Activated CD4-positive, alpha-beta T cell treated with anti-CD3 and anti-CD28 coated beads for 36 hours (primary cell): ENCODE measurements at regions not wholly inside any gene's neighbourhood (a gene's known extent, or its start where the extent isn't known, plus 50 kb on each side); places are given as distances from the start of the nearest gene placed in this dataset.

ENCODE experiments used
- ATAC-seq: fragments of 200-7000 bp; cut with Tn5 transposase; one replicate; pipeline ENCODE4 v1.10.0; 2021; ENCODE audit warnings: mild to moderate bottlenecking, moderate library complexity
- CTCF ChIA-PET: fragments of 350-600 bp; sonication (Branson Sonifier 250); formaldehyde crosslinking; loops from one replicate; lab custom pipeline; 2021; ENCODE audit warnings: antibody characterized with exemption; lab: Charles Lee
- POLR2A ChIA-PET: fragments of 350-600 bp; sonication (Branson Sonifier 250); formaldehyde crosslinking; loops from one replicate; lab custom pipeline; 2021; ENCODE audit warnings: antibody characterized with exemption, inconsistent platforms; lab: Charles Lee
- DNase-seq: peaks from one replicate; pipeline ENCODE4 v3.0.0-alpha.2; 2020
- H3K27ac Mint-ChIP-seq: one replicate; pipeline ENCODE4 v1.8.0; 2021; ENCODE audit warnings: mixed read lengths
- H3K27me3 Mint-ChIP-seq: one replicate; pipeline ENCODE4 v1.8.0; 2021; ENCODE audit warnings: mixed read lengths
- H3K36me3 Mint-ChIP-seq: one replicate; pipeline ENCODE4 v1.8.0; 2021; ENCODE audit warnings: low read depth, mixed read lengths
- H3K4me1 Mint-ChIP-seq: one replicate; pipeline ENCODE4 v1.8.0; 2021; ENCODE audit warnings: mixed read lengths
- H3K4me3 Mint-ChIP-seq: one replicate; pipeline ENCODE4 v1.8.0; 2021; ENCODE audit warnings: mild to moderate bottlenecking, moderate library complexity, mixed read lengths
- H3K9me3 Mint-ChIP-seq: one replicate; pipeline ENCODE4 v1.8.0; 2021; ENCODE audit warnings: low read depth, mixed read lengths
- intact Hi-C, 2 experiments: fragments of 100-400 bp; cut with DNase I in 1 of 2; cut with micrococcal nuclease in 1 of 2; formaldehyde crosslinking; loops; one replicate each; pipeline versions ENCODE4 v1.14.2 to v1.15.1; 2022 to 2024; cut with DNase I, micrococcal nuclease

- Mint-ChIP-seq H3K27ac (no peak overlapping the region), H3K36me3 (no peaks in the 10 kb centered on the region), H3K4me3 (no peak overlapping the region), H3K27me3 (no peaks in the 10 kb centered on the region), H3K9me3 (no peaks in the 10 kb centered on the region), H3K4me1 (no peaks in the 10 kb centered on the region)
- ATAC-seq (no peak), DNase-seq (no peak)
- ChIA-PET CTCF (no interaction called here), POLR2A (no interaction called here)
- intact Hi-C loops: no loop called here
These were observed 221.2 kb upstream of the ATP6AP2 start for GRCh38 chrX:40359593-40359992.

GRCh38 chrX:40358994-40359393 lies 221.8 kb upstream of the ATP6AP2 start:
- intact Hi-C loops: no loop called here
- H3K27me3 Mint-ChIP-seq: no peaks in the 10 kb centered on the region
- no peaks in the 10 kb centered on the region for H3K9me3 Mint-ChIP-seq
- ATAC-seq: no peak
- H3K36me3 Mint-ChIP-seq: no peaks in the 10 kb centered on the region
- DNase-seq: no peak
- CTCF ChIA-PET: no interaction called here
- H3K4me1 Mint-ChIP-seq: no peaks in the 10 kb centered on the region
- POLR2A ChIA-PET: interaction anchor here (0.5 kb wide), 1 partner anchor 151 kb away, joined by 7 read pairs; no protein-coding TSS in a partner anchor
- no peak overlapping the region for H3K4me3 Mint-ChIP-seq
- H3K27ac Mint-ChIP-seq: no peak overlapping the region

- H3K4me3 Mint-ChIP-seq: no peak overlapping the region
- no peak for ATAC-seq
- POLR2A ChIA-PET: no interaction called here
These were observed 231.5 kb upstream of the ATP6AP2 start for GRCh38 chrX:40349251-40349650.

GRCh38 chrX:40346379-40346778 lies 234.4 kb upstream of the ATP6AP2 start:
- ChIA-PET POLR2A (no interaction called here), CTCF (no interaction called here)
- no peak for DNase-seq
- Mint-ChIP-seq H3K27me3 (no peaks in the 10 kb centered on the region), H3K27ac (no peak overlapping the region), H3K4me3 (no peak overlapping the region), H3K4me1 (no peaks in the 10 kb centered on the region), H3K36me3 (no peaks in the 10 kb centered on the region), H3K9me3 (peaks cover 1% of the 10 kb centered on the region)
- no peak for ATAC-seq
- intact Hi-C loops: no loop called here

More at GRCh38 chrX:40349251-40349650, 231.5 kb upstream of the ATP6AP2 start:
- no peak for DNase-seq
- CTCF ChIA-PET: no interaction called here
- intact Hi-C loops: no loop called here
- H3K27ac Mint-ChIP-seq: no peak overlapping the region
- no peaks in the 10 kb centered on the region for H3K4me1 Mint-ChIP-seq
- no peaks in the 10 kb centered on the region for H3K27me3 Mint-ChIP-seq
- peaks cover 1% of the 10 kb centered on the region for H3K9me3 Mint-ChIP-seq
- H3K36me3 Mint-ChIP-seq: no peaks in the 10 kb centered on the region

- no peak for DNase-seq
- Mint-ChIP-seq H3K36me3 (no peaks in the 10 kb centered on the region), H3K27ac (no peak overlapping the region), H3K27me3 (no peaks in the 10 kb centered on the region), H3K4me3 (no peak overlapping the region), H3K4me1 (no peaks in the 10 kb centered on the region), H3K9me3 (peaks cover 1% of the 10 kb centered on the region)
- POLR2A ChIA-PET: no interaction called here
- CTCF ChIA-PET: no interaction called here
- no peak for ATAC-seq
- intact Hi-C loops: no loop called here
These were observed 237.5 kb upstream of the ATP6AP2 start for GRCh38 chrX:40343319-40343718.

- H3K36me3 Mint-ChIP-seq: no peaks in the 10 kb centered on the region
- no peaks in the 10 kb centered on the region for H3K4me1 Mint-ChIP-seq
- no peaks in the 10 kb centered on the region for H3K27me3 Mint-ChIP-seq
- ChIA-PET POLR2A (no interaction called here), CTCF (no interaction called here)
- no peak for DNase-seq
- no peak overlapping the region for H3K27ac Mint-ChIP-seq
- no peak for ATAC-seq
- H3K9me3 Mint-ChIP-seq: no peaks in the 10 kb centered on the region
- H3K4me3 Mint-ChIP-seq: no peak overlapping the region
- intact Hi-C loops: no loop called here
These were observed 240.7 kb upstream of the ATP6AP2 start for GRCh38 chrX:40340116-40340515.

- no peaks in the 10 kb centered on the region for H3K9me3 Mint-ChIP-seq
- H3K36me3 Mint-ChIP-seq: no peaks in the 10 kb centered on the region
- intact Hi-C loops: no loop called here
- CTCF ChIA-PET: no interaction called here
- no peak overlapping the region for H3K4me3 Mint-ChIP-seq
- DNase-seq: no peak
- no peaks in the 10 kb centered on the region for H3K27me3 Mint-ChIP-seq
- POLR2A ChIA-PET: interaction anchor here (0.6 kb wide), 1 partner anchor 1893 kb away, joined by 3 read pairs; no protein-coding TSS in a partner anchor
- H3K27ac Mint-ChIP-seq: no peak overlapping the region
- ATAC-seq: no peak
- H3K4me1 Mint-ChIP-seq: peaks cover 2% of the 10 kb centered on the region
These were observed 235.6 kb upstream of the BCOR start for GRCh38 chrX:40333344-40333743.

GRCh38 chrX:40331762-40332161 lies 234.0 kb upstream of the BCOR start:
- DNase-seq: no peak
- Mint-ChIP-seq H3K4me1 (peaks cover 2% of the 10 kb centered on the region), H3K27me3 (no peaks in the 10 kb centered on the region), H3K27ac (no peak overlapping the region), H3K36me3 (no peaks in the 10 kb centered on the region), H3K9me3 (no peaks in the 10 kb centered on the region), H3K4me3 (no peak overlapping the region)
- no peak for ATAC-seq
- intact Hi-C loops: no loop called here
- ChIA-PET CTCF (interaction anchor here (1.2 kb wide), 1 partner anchor 21 kb away, joined by 3 read pairs; no protein-coding TSS in a partner anchor), POLR2A (no interaction called here)

GRCh38 chrX:40331353-40331752 lies 233.6 kb upstream of the BCOR start:
- H3K27me3 Mint-ChIP-seq: no peaks in the 10 kb centered on the region
- no peak for ATAC-seq
- no peak for DNase-seq
- H3K4me1 Mint-ChIP-seq: peaks cover 2% of the 10 kb centered on the region
- no peaks in the 10 kb centered on the region for H3K9me3 Mint-ChIP-seq
- CTCF ChIA-PET: interaction anchor here (0.6 to 1.2 kb wide), 2 partner anchors 21 to 1229 kb away, joined by 3 to 5 read pairs; no protein-coding TSS in a partner anchor
- H3K4me3 Mint-ChIP-seq: no peak overlapping the region
- intact Hi-C loops: no loop called here
- no peaks in the 10 kb centered on the region for H3K36me3 Mint-ChIP-seq
- no peak overlapping the region for H3K27ac Mint-ChIP-seq
- POLR2A ChIA-PET: no interaction called here

- no peak overlapping the region for H3K27ac Mint-ChIP-seq
- H3K36me3 Mint-ChIP-seq: no peaks in the 10 kb centered on the region
- no peaks in the 10 kb centered on the region for H3K27me3 Mint-ChIP-seq
- H3K9me3 Mint-ChIP-seq: no peaks in the 10 kb centered on the region
- peaks cover 2% of the 10 kb centered on the region for H3K4me1 Mint-ChIP-seq
- intact Hi-C loops: no loop called here
- CTCF ChIA-PET: interaction anchor here (0.5 to 0.6 kb wide), 2 partner anchors 241 to 599 kb away, joined by 3 to 4 read pairs; no protein-coding TSS in a partner anchor
- POLR2A ChIA-PET: no interaction called here
- no peak for DNase-seq
- H3K4me3 Mint-ChIP-seq: no peak overlapping the region
- no peak for ATAC-seq
These were observed 231.9 kb upstream of the BCOR start for GRCh38 chrX:40329616-40330015.

- no peaks in the 10 kb centered on the region for H3K27me3 Mint-ChIP-seq
- CTCF ChIA-PET: interaction anchor here (0.6 kb wide), 1 partner anchor 150 kb away, joined by 5 read pairs; no protein-coding TSS in a partner anchor
- H3K9me3 Mint-ChIP-seq: no peaks in the 10 kb centered on the region
- no peaks in the 10 kb centered on the region for H3K4me1 Mint-ChIP-seq
- POLR2A ChIA-PET: no interaction called here
- no peak overlapping the region for H3K4me3 Mint-ChIP-seq
- no peak for ATAC-seq
- intact Hi-C loops: no loop called here
- DNase-seq: no peak
- no peak overlapping the region for H3K27ac Mint-ChIP-seq
- H3K36me3 Mint-ChIP-seq: no peaks in the 10 kb centered on the region
These were observed 229.3 kb upstream of the BCOR start for GRCh38 chrX:40327085-40327484.

- Mint-ChIP-seq H3K27ac (no peak overlapping the region), H3K4me1 (no peaks in the 10 kb centered on the region), H3K27me3 (no peaks in the 10 kb centered on the region), H3K4me3 (no peak overlapping the region), H3K9me3 (no peaks in the 10 kb centered on the region), H3K36me3 (no peaks in the 10 kb centered on the region)
- no peak for ATAC-seq
- ChIA-PET CTCF (interaction anchor here (0.6 kb wide), 1 partner anchor 150 kb away, joined by 5 read pairs; no protein-coding TSS in a partner anchor), POLR2A (no interaction called here)
- intact Hi-C loops: no loop called here
- DNase-seq: no peak
These were observed 228.6 kb upstream of the BCOR start for GRCh38 chrX:40326186-40326965.
